Type B pancreatic cell (in vitro differentiated cells): ENCODE measurements at regions not wholly inside any gene's neighbourhood (a gene's known extent, or its start where the extent isn't known, plus 50 kb on each side); places are given as distances from the start of the nearest gene placed in this dataset.
"Not testable (repeated sequence)": the region's sequence is repeated elsewhere in the genome, so short reads cannot be mapped to it uniquely, and the experiment has no call there.

Source experiments
- DNase-seq: peaks from one replicate; pipeline ENCODE4 v3.0.0; 2021; ENCODE audit warnings: mixed read lengths; ENCODE audit not compliant: unreplicated experiment; ENCODE audit errors: extremely low spot score
- H3K27ac Mint-ChIP-seq: 2 replicates; pipeline ENCODE4 v1.8.0; 2021; ENCODE audit warnings: mild to moderate bottlenecking, mixed read lengths
- H3K27me3 Mint-ChIP-seq: 2 replicates; pipeline ENCODE4 v1.8.0; 2021; ENCODE audit warnings: mixed read lengths
- H3K36me3 Mint-ChIP-seq: 2 replicates; pipeline ENCODE4 v1.8.0; 2021; ENCODE audit warnings: mixed read lengths
- H3K4me1 Mint-ChIP-seq: one replicate; pipeline ENCODE4 v1.8.0; 2021; ENCODE audit warnings: mixed read lengths; ENCODE audit not compliant: unreplicated experiment
- H3K4me3 Mint-ChIP-seq: 2 replicates; pipeline ENCODE4 v1.8.0; 2021; ENCODE audit warnings: mild to moderate bottlenecking, mixed read lengths
- H3K9me3 Mint-ChIP-seq: 2 replicates; pipeline ENCODE4 v1.8.0; 2021; ENCODE audit warnings: mixed read lengths
- CTCF ChIP-seq: fragments of 200-600 bp; sonication (generic); conservative IDR thresholded peaks from 2 replicates; pipeline ENCODE4 v1.5.0; 2021; ENCODE audit warnings: antibody characterized with exemption, mild to moderate bottlenecking

GRCh38 chr14:100427166-100427565, 104.0 kb downstream of the SLC25A47 start:
- peaks cover 18% of the 10 kb centered on the region for H3K4me1 Mint-ChIP-seq
- no peak overlapping the region for H3K4me3 Mint-ChIP-seq
- no peaks in the 10 kb centered on the region for H3K9me3 Mint-ChIP-seq
- no peak for TF ChIP-seq CTCF
- DNase-seq: no peak
- H3K27ac Mint-ChIP-seq: no peak overlapping the region
- H3K27me3 Mint-ChIP-seq: no peaks in the 10 kb centered on the region
- H3K36me3 Mint-ChIP-seq: peaks cover 5% of the 10 kb centered on the region

GRCh38 chr14:100428727-100429126, 105.6 kb downstream of the SLC25A47 start:
- Mint-ChIP-seq H3K27ac (no peak overlapping the region), H3K36me3 (peaks cover 5% of the 10 kb centered on the region), H3K27me3 (no peaks in the 10 kb centered on the region), H3K9me3 (no peaks in the 10 kb centered on the region), H3K4me1 (peaks cover 17% of the 10 kb centered on the region), H3K4me3 (no peak overlapping the region)
- no peak for TF ChIP-seq CTCF
- DNase-seq: no peak

- H3K4me1 Mint-ChIP-seq: peaks cover 22% of the 10 kb centered on the region
- no peaks in the 10 kb centered on the region for H3K27me3 Mint-ChIP-seq
- H3K36me3 Mint-ChIP-seq: peaks cover 5% of the 10 kb centered on the region
- no peak overlapping the region for H3K27ac Mint-ChIP-seq
- no peaks in the 10 kb centered on the region for H3K9me3 Mint-ChIP-seq
- TF ChIP-seq CTCF: no peak
- DNase-seq: no peak
- H3K4me3 Mint-ChIP-seq: no peak overlapping the region
Measured at GRCh38 chr14:100429537-100429936, 106.4 kb downstream of the SLC25A47 start.

- no peak for DNase-seq
- Mint-ChIP-seq H3K4me3 (no peak overlapping the region), H3K9me3 (no peaks in the 10 kb centered on the region), H3K4me1 (peaks cover 19% of the 10 kb centered on the region), H3K27me3 (no peaks in the 10 kb centered on the region), H3K27ac (no peak overlapping the region), H3K36me3 (peaks cover 5% of the 10 kb centered on the region)
- no peak for TF ChIP-seq CTCF
Measured at GRCh38 chr14:100430571-100430970, 107.4 kb downstream of the SLC25A47 start.

GRCh38 chr14:100431461-100431860, 108.3 kb downstream of the SLC25A47 start:
- H3K4me3 Mint-ChIP-seq, H3K36me3 Mint-ChIP-seq, H3K27me3 Mint-ChIP-seq, H3K27ac Mint-ChIP-seq, DNase-seq, H3K9me3 Mint-ChIP-seq: not testable (repeated sequence)
- H3K4me1 Mint-ChIP-seq: peaks cover 20% of the 10 kb centered on the region

GRCh38 chr14:100432652-100433427, 109.7 kb downstream of the SLC25A47 start:
- Mint-ChIP-seq H3K27me3 (no peaks in the 10 kb centered on the region), H3K9me3 (no peaks in the 10 kb centered on the region), H3K27ac (no peak overlapping the region), H3K4me1 (peaks cover 20% of the 10 kb centered on the region), H3K4me3 (no peak overlapping the region), H3K36me3 (peaks cover 5% of the 10 kb centered on the region)
- DNase-seq: no peak
- no peak for TF ChIP-seq CTCF
